ENCODE measurements at regions not wholly inside any gene's neighbourhood (a gene's known extent, or its start where the extent isn't known, plus 50 kb on each side); places are given as distances from the start of the nearest gene placed in this dataset.
"Not testable (repeated sequence)": the region's sequence is repeated elsewhere in the genome, so short reads cannot be mapped to it uniquely, and the experiment has no call there.

DNA sequence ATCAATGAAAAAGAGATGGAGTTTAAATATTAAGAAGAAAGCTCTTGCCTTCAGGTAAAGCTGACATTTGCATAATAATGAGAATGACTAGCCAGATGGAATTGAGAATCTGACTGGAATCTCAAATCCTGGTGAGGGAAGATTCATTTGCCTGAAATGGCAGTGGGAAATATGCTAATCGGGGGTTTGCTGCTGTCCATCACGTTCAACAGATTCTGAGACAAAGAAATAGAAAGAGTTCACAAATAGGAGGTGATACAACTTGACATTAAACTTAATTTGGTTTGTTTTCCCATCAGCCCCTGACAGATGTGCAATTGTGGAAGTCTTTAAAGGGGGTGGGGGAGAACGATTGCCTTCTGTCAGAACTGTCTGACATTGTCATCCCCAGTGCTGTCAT lies 347.4 kb downstream of the PDCD6IP start:
- WGBS, 2 experiments = 38% methylated on average over 3 of the region's 3 CpGs
- Histone ChIP-seq H3K27me3 (ENCODE audit: control insufficient read depth, insufficient read depth, low read length, poor library complexity, severe bottlenecking) (no peaks in the 10 kb centered on the region), H3K36me3 (ENCODE audit: control insufficient read depth, insufficient read depth, low read length) (no peaks in the 10 kb centered on the region), H3K9me3 (ENCODE audit: control insufficient read depth, low read length) (no peaks in the 10 kb centered on the region), H3K27ac (ENCODE audit: insufficient read depth, low read depth, low read length, poor library complexity, severe bottlenecking) (no peak overlapping the region), H3K4me3 (ENCODE audit: insufficient read depth, low read depth, low read length) (no peak overlapping the region), H3K4me1 (ENCODE audit: control insufficient read depth, insufficient read depth, low read length) (peaks cover 3% of the 10 kb centered on the region)

DNA sequence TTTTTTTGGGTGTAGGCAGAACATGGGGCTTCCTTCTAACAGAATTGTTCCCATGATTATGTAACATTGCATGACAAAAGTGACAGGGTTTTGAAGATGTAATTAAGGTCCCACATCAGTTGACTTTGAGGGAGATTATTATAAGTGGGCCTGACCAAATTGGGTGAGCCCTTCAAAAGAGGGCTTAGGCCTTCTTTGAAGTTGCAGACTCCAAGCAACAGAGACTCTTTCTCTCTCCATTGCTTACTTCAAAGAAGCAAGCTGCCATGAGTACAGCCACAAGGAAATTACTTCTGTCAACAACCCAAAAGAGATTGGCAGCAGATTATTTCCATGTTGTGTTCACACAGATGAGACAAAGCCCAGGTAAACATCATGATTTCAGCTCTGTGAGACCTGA lies 348.2 kb downstream of the PDCD6IP start:
- peaks cover 3% of the 10 kb centered on the region for H3K4me1 ChIP-seq (ENCODE audit: control insufficient read depth, insufficient read depth, low read length)
- no peaks in the 10 kb centered on the region for H3K36me3 ChIP-seq (ENCODE audit: control insufficient read depth, insufficient read depth, low read length)
- no peaks in the 10 kb centered on the region for H3K27me3 ChIP-seq (ENCODE audit: control insufficient read depth, insufficient read depth, low read length, poor library complexity, severe bottlenecking)
- H3K9me3 ChIP-seq (ENCODE audit: control insufficient read depth, low read length) = no peaks in the 10 kb centered on the region
- no peak overlapping the region for H3K4me3 ChIP-seq (ENCODE audit: insufficient read depth, low read depth, low read length)
- no peak overlapping the region for H3K27ac ChIP-seq (ENCODE audit: insufficient read depth, low read depth, low read length, poor library complexity, severe bottlenecking)

DNA sequence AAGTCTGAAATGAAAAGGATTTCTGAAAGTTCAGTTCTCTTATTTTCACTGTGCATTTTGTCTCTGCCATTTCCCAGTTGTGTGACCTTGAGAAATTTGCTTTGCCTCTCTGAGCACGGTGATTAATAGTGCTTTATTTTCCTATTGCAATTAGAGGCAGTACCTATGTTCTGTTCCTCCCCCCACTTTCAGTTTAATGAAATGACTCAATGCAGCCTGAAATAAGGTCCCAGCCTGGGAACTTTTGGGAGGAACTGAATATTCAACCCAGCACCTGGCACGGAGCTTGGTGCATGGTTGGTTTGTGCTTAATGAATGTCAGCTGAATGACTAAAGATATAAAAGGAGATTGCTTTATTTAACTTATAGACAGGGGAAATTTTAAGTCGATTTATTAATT lies 352.6 kb downstream of the PDCD6IP start:
- H3K27ac ChIP-seq (ENCODE audit: insufficient read depth, low read depth, low read length, poor library complexity, severe bottlenecking) = no peak overlapping the region
- no peak overlapping the region for H3K4me3 ChIP-seq (ENCODE audit: insufficient read depth, low read depth, low read length)
- no peaks in the 10 kb centered on the region for H3K4me1 ChIP-seq (ENCODE audit: control insufficient read depth, insufficient read depth, low read length)
- WGBS, 2 experiments = 96 to 98% methylated on average over 3 of the region's 3 CpGs
- no peaks in the 10 kb centered on the region for H3K27me3 ChIP-seq (ENCODE audit: control insufficient read depth, insufficient read depth, low read length, poor library complexity, severe bottlenecking)
- H3K36me3 ChIP-seq (ENCODE audit: control insufficient read depth, insufficient read depth, low read length) = no peaks in the 10 kb centered on the region
- H3K9me3 ChIP-seq (ENCODE audit: control insufficient read depth, low read length) = no peaks in the 10 kb centered on the region

DNA sequence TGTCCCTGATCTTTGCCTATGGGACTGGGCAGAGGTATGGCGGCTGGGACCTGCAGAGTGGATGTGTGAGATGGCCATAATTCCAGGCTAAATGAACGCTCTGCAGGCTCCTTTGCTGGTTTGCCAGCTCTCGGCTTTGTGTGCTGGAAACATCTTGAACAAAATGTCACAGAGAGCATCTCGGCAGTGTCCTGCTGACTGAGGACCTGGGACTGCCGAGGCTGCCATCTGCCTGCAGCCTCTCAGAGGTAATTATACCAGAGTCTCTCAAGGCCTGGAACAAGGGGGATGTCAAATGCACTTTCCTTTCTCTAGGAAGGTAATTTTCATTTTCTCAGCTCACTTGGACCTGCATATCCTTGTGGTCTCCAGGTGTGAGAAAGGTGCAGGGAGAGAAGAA lies 354.2 kb downstream of the PDCD6IP start:
- WGBS, 2 experiments = 92% methylated on average over 5 of the region's 5 CpGs
- H3K4me1 ChIP-seq (ENCODE audit: control insufficient read depth, insufficient read depth, low read length) = peaks cover 4% of the 10 kb centered on the region
- H3K27ac ChIP-seq (ENCODE audit: insufficient read depth, low read depth, low read length, poor library complexity, severe bottlenecking) = no peak overlapping the region
- no peak overlapping the region for H3K4me3 ChIP-seq (ENCODE audit: insufficient read depth, low read depth, low read length)
- no peaks in the 10 kb centered on the region for H3K9me3 ChIP-seq (ENCODE audit: control insufficient read depth, low read length)
- H3K36me3 ChIP-seq (ENCODE audit: control insufficient read depth, insufficient read depth, low read length) = no peaks in the 10 kb centered on the region
- H3K27me3 ChIP-seq (ENCODE audit: control insufficient read depth, insufficient read depth, low read length, poor library complexity, severe bottlenecking) = no peaks in the 10 kb centered on the region

DNA sequence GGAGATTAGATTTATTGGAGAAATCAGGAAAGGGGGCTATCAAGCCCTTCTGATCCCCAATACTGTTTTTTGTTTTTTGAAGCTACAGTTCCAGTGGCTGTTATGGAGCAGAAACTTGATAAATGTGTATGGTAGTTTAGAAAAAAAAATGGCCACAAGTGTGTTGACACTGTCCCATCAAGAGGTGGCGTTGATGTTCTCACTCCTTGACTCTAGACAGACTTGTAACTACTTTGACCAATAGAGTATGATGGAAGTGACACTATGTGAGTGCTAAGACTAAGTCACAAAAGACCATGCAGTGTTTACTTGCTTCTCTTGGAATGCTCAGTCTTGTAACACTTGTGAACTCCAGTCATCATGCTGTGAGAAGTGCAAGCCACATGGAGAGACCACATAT lies 356.7 kb downstream of the PDCD6IP start:
- no CpG with 5 or more reads among the region's 1 CpG for WGBS, 2 experiments
- Histone ChIP-seq H3K36me3 (ENCODE audit: control insufficient read depth, insufficient read depth, low read length) (no peaks in the 10 kb centered on the region), H3K9me3 (ENCODE audit: control insufficient read depth, low read length) (no peaks in the 10 kb centered on the region), H3K27me3 (ENCODE audit: control insufficient read depth, insufficient read depth, low read length, poor library complexity, severe bottlenecking) (no peaks in the 10 kb centered on the region), H3K4me3 (ENCODE audit: insufficient read depth, low read depth, low read length) (no peak overlapping the region), H3K27ac (ENCODE audit: insufficient read depth, low read depth, low read length, poor library complexity, severe bottlenecking) (no peak overlapping the region), H3K4me1 (ENCODE audit: control insufficient read depth, insufficient read depth, low read length) (peaks cover 4% of the 10 kb centered on the region)

DNA sequence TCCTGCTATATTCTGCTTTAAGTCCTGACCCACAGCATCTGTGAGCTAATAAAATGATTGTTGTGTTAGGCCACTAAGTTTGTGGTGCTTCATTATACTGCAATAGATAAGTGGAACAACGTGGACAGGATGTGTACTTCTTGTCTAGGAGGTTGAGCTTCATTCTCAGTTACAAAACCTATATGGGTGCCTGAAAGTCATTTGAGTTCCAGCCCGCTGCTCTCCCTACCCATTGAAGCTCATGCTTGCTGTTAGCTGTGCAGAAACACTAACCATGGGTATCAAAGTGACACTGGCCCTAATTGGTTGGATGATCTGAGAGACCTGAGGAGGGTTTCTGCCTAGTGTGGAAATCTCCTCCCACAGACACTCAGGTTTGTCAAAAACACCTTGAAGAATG lies 357.2 kb downstream of the PDCD6IP start:
- WGBS, 2 experiments = 81 to 86% methylated on average over 2 of the region's 2 CpGs
- Histone ChIP-seq H3K27ac (ENCODE audit: insufficient read depth, low read depth, low read length, poor library complexity, severe bottlenecking) (no peak overlapping the region), H3K9me3 (ENCODE audit: control insufficient read depth, low read length) (no peaks in the 10 kb centered on the region), H3K27me3 (ENCODE audit: control insufficient read depth, insufficient read depth, low read length, poor library complexity, severe bottlenecking) (no peaks in the 10 kb centered on the region), H3K36me3 (ENCODE audit: control insufficient read depth, insufficient read depth, low read length) (no peaks in the 10 kb centered on the region), H3K4me3 (ENCODE audit: insufficient read depth, low read depth, low read length) (no peak overlapping the region), H3K4me1 (ENCODE audit: control insufficient read depth, insufficient read depth, low read length) (peaks cover 4% of the 10 kb centered on the region)

DNA sequence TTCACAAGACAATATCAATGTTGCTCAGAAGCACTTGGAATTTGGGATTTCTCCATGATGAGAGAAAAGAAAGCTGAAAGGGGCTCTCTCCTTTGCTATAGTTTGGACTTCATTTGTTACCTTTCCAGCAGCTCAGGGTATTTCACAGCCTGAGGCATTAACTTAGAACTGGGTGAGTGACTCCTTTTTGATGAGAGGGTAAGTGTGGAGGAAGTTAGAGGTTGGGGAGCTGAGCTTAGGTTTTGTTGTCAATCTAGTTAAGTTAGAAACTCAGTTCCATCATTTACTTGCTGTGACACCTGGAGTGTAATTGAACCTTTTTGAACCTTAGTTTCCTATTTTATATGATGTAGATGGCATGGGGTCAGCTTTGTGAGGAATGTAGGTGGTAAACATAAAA lies 359.1 kb downstream of the PDCD6IP start:
- H3K27me3 ChIP-seq (ENCODE audit: control insufficient read depth, insufficient read depth, low read length, poor library complexity, severe bottlenecking) = no peaks in the 10 kb centered on the region
- no peaks in the 10 kb centered on the region for H3K9me3 ChIP-seq (ENCODE audit: control insufficient read depth, low read length)
- H3K4me1 ChIP-seq (ENCODE audit: control insufficient read depth, insufficient read depth, low read length) = peaks cover 4% of the 10 kb centered on the region
- no peaks in the 10 kb centered on the region for H3K36me3 ChIP-seq (ENCODE audit: control insufficient read depth, insufficient read depth, low read length)
- H3K27ac ChIP-seq (ENCODE audit: insufficient read depth, low read depth, low read length, poor library complexity, severe bottlenecking) = no peak overlapping the region
- no peak overlapping the region for H3K4me3 ChIP-seq (ENCODE audit: insufficient read depth, low read depth, low read length)

DNA sequence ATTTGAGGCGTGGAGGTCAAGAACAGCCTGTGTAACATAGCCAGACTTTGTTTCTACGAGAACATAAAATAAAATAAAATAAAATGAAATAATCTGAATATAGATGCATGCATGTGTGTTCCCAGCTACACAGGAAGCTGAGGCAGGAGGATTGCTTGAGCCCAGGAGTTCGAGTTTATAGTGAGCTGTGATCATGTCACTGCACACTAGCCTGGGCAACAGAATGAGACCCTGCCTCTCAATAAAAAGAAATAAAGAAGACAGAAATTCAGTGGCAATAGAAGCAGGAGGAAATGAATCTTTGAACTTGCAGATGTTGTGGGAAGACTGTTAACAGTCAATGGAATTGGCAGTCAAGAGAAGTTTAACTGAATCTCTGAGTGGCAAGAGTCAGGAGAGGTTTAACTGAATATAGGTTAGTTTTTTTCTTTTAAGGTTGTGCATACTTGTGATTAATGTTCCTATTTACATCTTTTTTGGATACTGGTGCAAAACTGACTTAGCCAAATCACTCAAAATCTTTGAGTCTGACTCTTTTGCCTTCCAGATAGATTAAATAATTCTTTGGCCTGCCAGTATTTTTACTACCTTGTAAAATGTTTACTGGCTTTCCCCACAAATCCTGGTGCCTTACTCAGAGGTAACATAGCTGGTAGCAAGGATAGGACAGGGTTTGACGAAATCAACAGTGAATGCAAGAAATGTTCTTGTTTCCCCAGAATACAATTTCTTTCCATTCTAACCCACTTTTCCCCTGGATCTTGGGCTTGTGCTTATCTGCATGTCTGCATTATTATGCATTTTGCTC lies 361.4 kb downstream of the PDCD6IP start:
- H3K27me3 ChIP-seq (ENCODE audit: control insufficient read depth, insufficient read depth, low read length, poor library complexity, severe bottlenecking) = no peaks in the 10 kb centered on the region
- WGBS, 2 experiments = 88 to 93% methylated on average over 4 of the region's 4 CpGs
- H3K36me3 ChIP-seq (ENCODE audit: control insufficient read depth, insufficient read depth, low read length) = no peaks in the 10 kb centered on the region
- no peaks in the 10 kb centered on the region for H3K9me3 ChIP-seq (ENCODE audit: control insufficient read depth, low read length)
- H3K27ac ChIP-seq (ENCODE audit: insufficient read depth, low read depth, low read length, poor library complexity, severe bottlenecking) = no peak overlapping the region
- peaks cover 4% of the 10 kb centered on the region for H3K4me1 ChIP-seq (ENCODE audit: control insufficient read depth, insufficient read depth, low read length)
- no peak overlapping the region for H3K4me3 ChIP-seq (ENCODE audit: insufficient read depth, low read depth, low read length)

DNA sequence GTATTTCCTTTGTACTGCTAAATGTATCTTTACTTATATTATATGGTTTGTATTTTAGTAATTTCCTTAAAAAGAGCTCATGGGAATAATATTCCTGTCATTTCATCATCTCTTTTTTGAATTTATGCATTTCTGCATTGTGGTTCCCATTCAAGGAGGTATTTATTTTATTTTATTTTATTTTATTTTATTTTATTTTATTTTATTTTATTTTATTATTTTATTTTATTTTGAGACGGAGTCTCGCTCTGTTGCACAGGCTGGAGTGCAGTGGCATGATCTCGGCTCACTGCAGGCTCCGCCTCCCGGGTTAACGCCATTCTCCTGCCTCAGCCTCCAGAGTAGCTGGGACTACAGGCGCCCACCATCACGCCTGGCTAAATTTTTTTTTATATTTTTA lies 371.2 kb downstream of the PDCD6IP start:
- not testable (repeated sequence) for H3K4me3 ChIP-seq (ENCODE audit: insufficient read depth, low read depth, low read length); H3K27me3 ChIP-seq (ENCODE audit: control insufficient read depth, insufficient read depth, low read length, poor library complexity, severe bottlenecking); H3K9me3 ChIP-seq (ENCODE audit: control insufficient read depth, low read length); H3K36me3 ChIP-seq (ENCODE audit: control insufficient read depth, insufficient read depth, low read length); H3K4me1 ChIP-seq (ENCODE audit: control insufficient read depth, insufficient read depth, low read length); H3K27ac ChIP-seq (ENCODE audit: insufficient read depth, low read depth, low read length, poor library complexity, severe bottlenecking)
- WGBS, 2 experiments = 91 to 95% methylated on average over 8 of the region's 8 CpGs

DNA sequence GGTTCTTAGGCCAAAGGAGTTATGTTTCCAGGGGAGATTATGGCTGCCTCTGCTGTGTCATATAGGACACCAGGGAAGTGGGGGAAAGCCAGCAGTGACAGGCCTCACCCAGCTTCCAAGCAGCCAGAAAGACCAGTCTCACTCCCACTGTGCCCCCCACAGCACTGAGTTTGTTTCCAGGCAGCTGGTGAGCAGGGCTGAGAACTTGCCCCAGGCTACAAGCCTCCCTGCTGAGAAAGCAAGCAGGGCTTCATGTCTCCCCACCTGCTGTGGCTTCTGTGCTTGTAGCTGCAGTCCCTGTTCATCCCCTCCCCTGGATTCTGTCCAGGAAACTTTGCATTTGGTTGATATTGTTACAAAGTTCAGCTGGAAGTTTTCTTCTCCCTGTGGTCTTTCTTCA lies 376.3 kb downstream of the PDCD6IP start:
- Histone ChIP-seq H3K27me3 (ENCODE audit: control insufficient read depth, insufficient read depth, low read length, poor library complexity, severe bottlenecking) (no peaks in the 10 kb centered on the region), H3K4me3 (ENCODE audit: insufficient read depth, low read depth, low read length) (no peak overlapping the region), H3K9me3 (ENCODE audit: control insufficient read depth, low read length) (no peaks in the 10 kb centered on the region), H3K27ac (ENCODE audit: insufficient read depth, low read depth, low read length, poor library complexity, severe bottlenecking) (no peak overlapping the region), H3K36me3 (ENCODE audit: control insufficient read depth, insufficient read depth, low read length) (no peaks in the 10 kb centered on the region), H3K4me1 (ENCODE audit: control insufficient read depth, insufficient read depth, low read length) (no peaks in the 10 kb centered on the region)

DNA sequence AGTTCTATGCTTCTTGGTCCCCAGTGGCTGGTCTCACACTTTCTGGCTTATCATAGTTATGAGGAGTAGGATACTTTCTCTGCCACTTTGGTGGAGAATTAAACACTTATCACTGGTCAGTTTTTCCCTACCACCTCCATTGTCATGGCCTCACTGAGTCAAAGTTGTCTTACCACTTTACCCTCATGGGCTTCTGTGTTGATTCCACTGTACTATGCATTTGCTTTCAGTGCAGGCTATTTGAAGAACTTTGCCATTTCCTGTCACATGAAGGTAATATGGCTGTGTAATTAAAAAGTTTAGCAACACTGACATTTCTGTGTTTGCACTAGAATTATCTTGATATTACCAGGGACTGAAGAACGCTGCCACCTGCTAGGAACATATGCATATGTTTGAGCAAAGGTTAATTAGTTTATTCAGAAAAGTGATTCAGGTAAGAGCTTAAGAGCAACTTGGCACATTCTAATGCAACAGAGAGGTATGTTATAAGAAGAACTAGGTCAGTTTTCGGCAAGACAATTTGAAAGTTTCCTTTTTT lies 377.3 kb downstream of the PDCD6IP start:
- no peaks in the 10 kb centered on the region for H3K27me3 ChIP-seq (ENCODE audit: control insufficient read depth, insufficient read depth, low read length, poor library complexity, severe bottlenecking)
- WGBS, 2 experiments = 74 to 77% methylated on average over 2 of the region's 2 CpGs
- no peaks in the 10 kb centered on the region for H3K4me1 ChIP-seq (ENCODE audit: control insufficient read depth, insufficient read depth, low read length)
- H3K4me3 ChIP-seq (ENCODE audit: insufficient read depth, low read depth, low read length) = no peak overlapping the region
- no peaks in the 10 kb centered on the region for H3K9me3 ChIP-seq (ENCODE audit: control insufficient read depth, low read length)
- H3K36me3 ChIP-seq (ENCODE audit: control insufficient read depth, insufficient read depth, low read length) = no peaks in the 10 kb centered on the region
- H3K27ac ChIP-seq (ENCODE audit: insufficient read depth, low read depth, low read length, poor library complexity, severe bottlenecking) = no peak overlapping the region

All from ectodermal cell (in vitro differentiated cells).